Adrenal gland (tissue), 9 donors: ENCODE measurements at regions not wholly inside any gene's neighbourhood (a gene's known extent, or its start where the extent isn't known, plus 50 kb on each side); places are given as distances from the start of the nearest gene placed in this dataset.

Experiments used
- DNase-seq, 7 donors: peaks; one replicate each; pipeline ENCODE4 v3.0.0-alpha.2; 2019 to 2020
- H3K27ac ChIP-seq, 5 donors: fragments of 200-600 bp; sonication (generic) in 4 of 5; 1 replicate in 3 of 5; 2 replicates in 2 of 5; pipeline versions ENCODE4 v1.5.1 to v1.8.0; 2016 to 2020; ENCODE audit warnings: mild to moderate bottlenecking in 1 of 5
- H3K27me3 ChIP-seq: fragments of 200-600 bp; 2 replicates; pipeline ENCODE4 v1.8.0; 2021
- H3K36me3 ChIP-seq, 2 donors: fragments of 200-600 bp; replicated peaks in 1 of 2; 1 replicate in 1 of 2; 2 replicates in 1 of 2; pipeline versions ENCODE4 v1.5.1 to v1.8.0; 2018 to 2022
- H3K4me1 ChIP-seq, 2 donors: fragments of 200-600 bp; replicated peaks in 1 of 2; 1 replicate in 1 of 2; 2 replicates in 1 of 2; pipeline versions ENCODE4 v1.5.1 to v1.8.0; 2018 to 2021
- H3K4me3 ChIP-seq, 4 donors: fragments of 200-600 bp; sonication (generic) in 3 of 4; one replicate each; pipeline ENCODE4 v1.5.1; 2016 to 2018
- H3K9me3 ChIP-seq, 3 donors: fragments of 200-600 bp; sonication (generic) in 1 of 3; replicated peaks in 1 of 3; 1 replicate in 2 of 3; 2 replicates in 1 of 3; pipeline versions ENCODE4 v1.5.1 to v1.8.0; 2016 to 2021
- POLR2A ChIP-seq, 2 donors: fragments of 450-650 bp; IDR thresholded peaks; one replicate each; pipeline ENCODE4 v1.6.1; 2017; ENCODE audit warnings: antibody characterized with exemption in 2 of 2, mild to moderate bottlenecking in 2 of 2, moderate library complexity in 1 of 2
- WGBS, 4 donors: extraction: QIAGEN DNeasy Blood & Tissue Kit in 2 of 4; methylation state at CpG; one replicate each; pipeline versions ENCODE4 v1.1.5 to v1.1.7; 2013 to 2017; 5-methylcytosine and 5-hydroxymethylcytosine counted together
- intact Hi-C, 2 donors: fragments of 100-400 bp; cut with DNase I; formaldehyde crosslinking; loops; one replicate each; pipeline versions ENCODE4 v1.14.1 to v1.15.0; 2022 to 2023
- TF ChIP-seq, protein P1 (sequence below), 6 experiments: fragments of 450-650 bp in 4 of 6; fragments of 200-600 bp in 2 of 6; sonication (generic) in 1 of 6; IDR thresholded peaks; 1 replicate in 5 of 6; 2 replicates in 1 of 6; pipeline versions ENCODE4 v1.5.1 to v1.8.0; 2016 to 2021; ENCODE audit warnings: antibody characterized with exemption in 6 of 6, mild to moderate bottlenecking in 2 of 6, moderate library complexity in 1 of 6
- donor health status: healthy with polysubstance abuse.
- donor health status: Bipolar disorder and iron deficiency.
- donor health status: DM: yes; HTN: yes; CAD: no.
- donor health status: DM: no; HTN: no; CAD: no.
- donor health status: DM: no; HTN: no; CAD: no.

- Histone ChIP-seq H3K9me3 (no peaks in the 10 kb centered on the region), H3K27me3 (no peaks in the 10 kb centered on the region)
- 53 to 67% (median 62%) methylated on average over 4 of the region's 4 CpGs for WGBS, 4 donors
Measured at GRCh38 chr6:100171533-100172321, 177.7 kb upstream of the MCHR2 start.

DNA sequence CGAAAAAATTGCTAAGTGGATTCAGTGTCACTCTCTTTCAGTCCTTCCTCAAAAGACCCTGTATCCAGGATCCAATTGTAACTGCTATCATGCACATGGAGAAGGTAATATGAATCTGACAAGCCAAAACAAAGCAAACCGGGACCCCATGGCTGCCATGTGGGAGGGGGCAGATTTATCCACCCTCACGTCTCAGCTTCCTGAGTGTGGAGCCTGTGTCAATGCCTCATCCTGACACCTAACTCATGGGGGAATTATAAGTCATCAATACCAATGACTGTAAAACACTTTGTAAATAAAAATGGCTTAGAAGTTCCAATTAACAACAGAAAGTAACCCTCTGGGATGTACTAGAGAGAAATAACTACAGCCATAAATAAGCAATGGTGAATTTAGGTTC, 174.1 kb upstream of the MCHR2 start:
- no peaks in the 10 kb centered on the region for H3K27me3 ChIP-seq
- no peaks in the 10 kb centered on the region for H3K4me1 ChIP-seq
- no peak overlapping the region for H3K27ac ChIP-seq
- H3K36me3 ChIP-seq = no peaks in the 10 kb centered on the region
- intact Hi-C loops = no loop called here
- 28 to 44% (median 36%) methylated on average over 3 of the region's 3 CpGs for WGBS, 4 donors
- DNase-seq = no peak
- TF ChIP-seq POLR2A (IDR thresholded peaks at IDR 0.05) = no peak
- TF ChIP-seq, protein P1, sequence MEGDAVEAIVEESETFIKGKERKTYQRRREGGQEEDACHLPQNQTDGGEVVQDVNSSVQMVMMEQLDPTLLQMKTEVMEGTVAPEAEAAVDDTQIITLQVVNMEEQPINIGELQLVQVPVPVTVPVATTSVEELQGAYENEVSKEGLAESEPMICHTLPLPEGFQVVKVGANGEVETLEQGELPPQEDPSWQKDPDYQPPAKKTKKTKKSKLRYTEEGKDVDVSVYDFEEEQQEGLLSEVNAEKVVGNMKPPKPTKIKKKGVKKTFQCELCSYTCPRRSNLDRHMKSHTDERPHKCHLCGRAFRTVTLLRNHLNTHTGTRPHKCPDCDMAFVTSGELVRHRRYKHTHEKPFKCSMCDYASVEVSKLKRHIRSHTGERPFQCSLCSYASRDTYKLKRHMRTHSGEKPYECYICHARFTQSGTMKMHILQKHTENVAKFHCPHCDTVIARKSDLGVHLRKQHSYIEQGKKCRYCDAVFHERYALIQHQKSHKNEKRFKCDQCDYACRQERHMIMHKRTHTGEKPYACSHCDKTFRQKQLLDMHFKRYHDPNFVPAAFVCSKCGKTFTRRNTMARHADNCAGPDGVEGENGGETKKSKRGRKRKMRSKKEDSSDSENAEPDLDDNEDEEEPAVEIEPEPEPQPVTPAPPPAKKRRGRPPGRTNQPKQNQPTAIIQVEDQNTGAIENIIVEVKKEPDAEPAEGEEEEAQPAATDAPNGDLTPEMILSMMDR (IDR thresholded peaks at IDR 0.05) = no peak
- no peak overlapping the region for H3K4me3 ChIP-seq
- no peaks in the 10 kb centered on the region for H3K9me3 ChIP-seq

More at GRCh38 chr6:100171533-100172321, 177.7 kb upstream of the MCHR2 start:
- DNase-seq = no peak
- no peaks in the 10 kb centered on the region for H3K36me3 ChIP-seq
- intact Hi-C loops = no loop called here
- no peak for TF ChIP-seq POLR2A (IDR thresholded peaks at IDR 0.05)
- H3K4me3 ChIP-seq = no peak overlapping the region
- no peak overlapping the region for H3K27ac ChIP-seq
- H3K4me1 ChIP-seq = no peaks in the 10 kb centered on the region

DNA sequence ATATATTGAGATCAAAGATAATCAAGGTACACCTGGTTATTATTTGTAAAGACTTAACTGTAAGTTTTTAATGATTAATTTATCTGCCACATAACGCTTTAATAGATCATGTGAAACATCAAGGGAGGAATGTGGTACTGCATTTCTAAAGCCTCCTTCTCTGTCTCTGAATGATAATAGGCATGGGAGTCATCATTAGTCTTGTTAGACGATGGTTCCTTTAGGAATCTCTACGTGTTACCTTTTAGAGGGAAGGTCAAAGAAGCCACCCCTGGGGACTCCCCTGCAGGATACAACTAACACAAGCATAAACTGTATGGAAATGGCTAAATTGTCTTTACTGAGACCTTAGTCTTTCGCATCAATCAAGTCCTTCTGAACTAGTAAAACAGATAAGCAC, 173.6 kb upstream of the MCHR2 start:
- no peaks in the 10 kb centered on the region for H3K9me3 ChIP-seq
- TF ChIP-seq, protein P1 (IDR thresholded peaks at IDR 0.05) = no peak
- no peak for TF ChIP-seq POLR2A (IDR thresholded peaks at IDR 0.05)
- intact Hi-C loops = no loop called here
- H3K36me3 ChIP-seq = no peaks in the 10 kb centered on the region
- DNase-seq = no peak
- WGBS, 4 donors = 21 to 29% (median 26%) methylated on average over 4 of the region's 4 CpGs
- H3K27me3 ChIP-seq = no peaks in the 10 kb centered on the region
- H3K27ac ChIP-seq = no peak overlapping the region
- no peaks in the 10 kb centered on the region for H3K4me1 ChIP-seq
- no peak overlapping the region for H3K4me3 ChIP-seq

DNA sequence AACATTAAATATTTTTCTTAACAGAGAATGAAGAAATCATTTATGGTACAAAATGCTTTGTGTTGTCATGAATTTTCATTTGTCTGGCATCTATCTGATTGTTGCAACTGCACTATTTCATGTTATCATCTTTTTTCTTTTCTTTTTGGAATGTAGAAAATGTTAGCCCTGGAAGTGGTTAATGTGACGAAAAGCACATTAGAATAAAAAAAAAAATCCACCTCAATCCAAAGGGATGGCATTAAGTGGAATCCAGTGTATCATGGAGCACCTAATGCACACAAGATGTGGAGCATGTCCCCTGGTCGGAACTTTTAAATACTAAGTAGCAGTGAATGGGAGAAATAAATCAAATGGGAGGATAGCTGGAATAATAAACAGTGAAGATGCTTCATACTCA, 172.9 kb upstream of the MCHR2 start:
- Histone ChIP-seq H3K4me1 (no peaks in the 10 kb centered on the region), H3K36me3 (no peaks in the 10 kb centered on the region), H3K27ac (no peak overlapping the region), H3K9me3 (no peaks in the 10 kb centered on the region), H3K4me3 (no peak overlapping the region), H3K27me3 (no peaks in the 10 kb centered on the region)
- WGBS, 4 donors = 24 to 29% (median 28%) methylated on average over 2 of the region's 2 CpGs
- DNase-seq = no peak
- TF ChIP-seq, protein P1 (IDR thresholded peaks at IDR 0.05) = no peak
- no peak for TF ChIP-seq POLR2A (IDR thresholded peaks at IDR 0.05)
- intact Hi-C loops = no loop called here

DNA sequence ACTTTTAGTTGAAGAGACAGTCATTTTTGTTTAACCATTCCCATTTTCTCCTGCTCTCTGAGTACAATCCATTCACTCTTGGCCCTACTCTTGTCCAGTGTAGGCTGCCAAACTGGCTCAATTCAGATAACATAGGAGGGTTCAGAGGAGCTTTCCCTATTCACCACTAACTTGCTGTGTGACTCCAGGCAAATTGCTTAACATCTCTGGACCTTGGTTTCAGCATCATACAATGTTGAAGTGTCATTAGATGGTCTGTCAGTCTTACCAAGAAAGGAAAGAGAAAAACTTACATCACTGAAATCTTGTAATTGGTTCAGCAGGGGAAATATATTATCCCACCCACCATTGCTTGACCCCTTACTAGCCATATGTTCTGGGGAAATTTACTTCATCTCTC, 171.4 kb upstream of the MCHR2 start:
- Histone ChIP-seq H3K36me3 (no peaks in the 10 kb centered on the region), H3K9me3 (no peaks in the 10 kb centered on the region), H3K4me3 (no peak overlapping the region), H3K27ac (no peak overlapping the region), H3K4me1 (no peaks in the 10 kb centered on the region), H3K27me3 (no peaks in the 10 kb centered on the region)
- intact Hi-C loops = no loop called here
- TF ChIP-seq POLR2A (IDR thresholded peaks at IDR 0.05) = no peak
- TF ChIP-seq, protein P1 (IDR thresholded peaks at IDR 0.05) = no peak
- no peak for DNase-seq
